ENCODE measurements at regions not wholly inside any gene's neighbourhood (a gene's known extent, or its start where the extent isn't known, plus 50 kb on each side); places are given as distances from the start of the nearest gene placed in this dataset.
"Not testable (repeated sequence)": the region's sequence is repeated elsewhere in the genome, so short reads cannot be mapped to it uniquely, and the experiment has no call there.

- TF ChIP-seq ELF4 (CRISPR knock-in tag; IDR thresholded peaks at IDR 0.05; ENCODE audit: low read depth) (no peak), ZNF512 (CRISPR knock-in tag; IDR thresholded peaks at IDR 0.05; ENCODE audit: borderline replicate concordance) (no peak), SMAD3 (CRISPR knock-in tag; IDR thresholded peaks at IDR 0.05; ENCODE audit: borderline replicate concordance) (no peak), KAT7 (CRISPR knock-in tag; IDR thresholded peaks at IDR 0.05; ENCODE audit: borderline replicate concordance) (no peak), E2F5 (CRISPR knock-in tag; IDR thresholded peaks at IDR 0.05) (no peak), CTCF (IDR thresholded peaks at IDR 0.05) (no peak)
- ATAC-seq, result no peak
- CTCF ChIA-PET, result no interaction called here
- POLR2A ChIA-PET, result no interaction called here
- Mint-ChIP-seq H3K27me3 (ENCODE audit: low read depth) (no peaks in the 10 kb centered on the region), H3K4me3 (no peak overlapping the region), H3K27ac (no peak overlapping the region), H3K4me1 (no peaks in the 10 kb centered on the region), H3K36me3 (no peaks in the 10 kb centered on the region), H3K9me3 (no peaks in the 10 kb centered on the region)
- no peak for DNase-seq (ENCODE audit: low spot score)
Observed at GRCh38 chr20:1748777-1749176, 91.2 kb upstream of the SIRPG start.

- no peak for ATAC-seq
- no peaks in the 10 kb centered on the region for H3K4me1 Mint-ChIP-seq
- no peak overlapping the region for H3K27ac Mint-ChIP-seq
- no peaks in the 10 kb centered on the region for H3K27me3 Mint-ChIP-seq (ENCODE audit: low read depth)
- H3K36me3 Mint-ChIP-seq, result no peaks in the 10 kb centered on the region
- H3K4me3 Mint-ChIP-seq, result no peak overlapping the region
- ChIA-PET POLR2A (no interaction called here), CTCF (no interaction called here)
- TF ChIP-seq EMX1 (CRISPR knock-in tag; IDR thresholded peaks at IDR 0.05) (no peak), JUN (CRISPR knock-in tag; IDR thresholded peaks at IDR 0.05) (no peak), ZNF281 (CRISPR knock-in tag; IDR thresholded peaks at IDR 0.05) (no peak), NFATC4 (CRISPR knock-in tag; IDR thresholded peaks at IDR 0.05) (no peak), ZNF532 (CRISPR knock-in tag; IDR thresholded peaks at IDR 0.05; ENCODE audit: borderline replicate concordance) (no peak), SP1 (CRISPR knock-in tag; conservative IDR thresholded peaks at IDR 0.05) (no peak), MXD4 (CRISPR knock-in tag; IDR thresholded peaks at IDR 0.05; ENCODE audit: borderline replicate concordance) (no peak), STAT6 (CRISPR knock-in tag; conservative IDR thresholded peaks at IDR 0.05; ENCODE audit: low read depth) (no peak), ATF6 (CRISPR knock-in tag; IDR thresholded peaks at IDR 0.05) (no peak), CREM (CRISPR knock-in tag; IDR thresholded peaks at IDR 0.05) (no peak)
- no peaks in the 10 kb centered on the region for H3K9me3 Mint-ChIP-seq
- DNase-seq (ENCODE audit: low spot score), result no peak
Observed at GRCh38 chr20:1747953-1748577, 90.5 kb upstream of the SIRPG start.

- POLR2A ChIA-PET, result not testable (repeated sequence)
- CTCF ChIA-PET, result interaction anchor here (1.6 kb wide), 1 partner anchor 35 kb away, joined by 7 read pairs; no protein-coding TSS in a partner anchor
Observed at GRCh38 chr20:1742049-1742434, 84.5 kb upstream of the SIRPG start.

More at GRCh38 chr20:1742049-1742434, 84.5 kb upstream of the SIRPG start:
- not testable (repeated sequence) for H3K4me3 Mint-ChIP-seq; DNase-seq (ENCODE audit: low spot score); H3K27me3 Mint-ChIP-seq (ENCODE audit: low read depth); H3K36me3 Mint-ChIP-seq; ATAC-seq; H3K27ac Mint-ChIP-seq; H3K9me3 Mint-ChIP-seq
- peaks cover 21% of the 10 kb centered on the region for H3K4me1 Mint-ChIP-seq

Data from WTC11 (cell line).